Middle frontal gyrus (tissue), 1 donor: ENCODE measurements at regions not wholly inside any gene's neighbourhood (a gene's known extent, or its start where the extent isn't known, plus 50 kb on each side); places are given as distances from the start of the nearest gene placed in this dataset.
A peak's percentile ranks its signal among the peaks of the same experiment; 100 is the strongest.
"Not testable (repeated sequence)": the region's sequence is repeated elsewhere in the genome, so short reads cannot be mapped to it uniquely, and the experiment has no call there.

Source experiments
- DNase-seq: peaks from one replicate; pipeline ENCODE4 v3.0.0-alpha.2; 2015; ENCODE audit warnings: low spot score; ENCODE audit errors: extremely low spot score

DNA sequence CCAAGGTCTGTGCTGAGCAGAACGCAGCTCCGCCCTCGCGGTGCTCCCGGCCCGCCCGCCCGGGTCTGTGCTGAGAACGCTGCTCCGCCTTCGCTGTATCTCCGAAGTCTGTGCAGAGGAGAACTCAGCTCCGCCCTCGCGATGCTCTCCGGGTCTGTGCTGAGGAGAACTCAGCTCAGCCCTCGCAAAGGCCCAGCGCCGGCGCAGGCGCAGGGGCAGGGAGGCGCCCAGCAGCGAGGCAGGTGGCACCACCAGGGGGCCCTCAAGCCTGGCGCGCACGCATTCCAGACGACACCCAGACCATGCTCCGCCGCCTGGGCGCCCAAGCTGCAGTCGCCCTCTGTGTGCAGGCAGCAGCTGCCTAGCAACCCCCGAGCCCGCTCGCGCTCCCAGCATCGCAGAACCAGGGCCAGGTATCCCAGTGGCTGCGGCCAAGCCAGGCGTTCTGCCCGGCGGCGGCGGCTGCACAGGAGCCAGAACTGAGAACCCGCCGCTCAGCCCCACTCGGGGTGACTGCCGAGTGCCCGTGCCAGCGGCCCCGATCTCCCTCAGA is 672.1 kb upstream of the DEFB115 start:
- peak; percentile 6 for DNase-seq

DNA sequence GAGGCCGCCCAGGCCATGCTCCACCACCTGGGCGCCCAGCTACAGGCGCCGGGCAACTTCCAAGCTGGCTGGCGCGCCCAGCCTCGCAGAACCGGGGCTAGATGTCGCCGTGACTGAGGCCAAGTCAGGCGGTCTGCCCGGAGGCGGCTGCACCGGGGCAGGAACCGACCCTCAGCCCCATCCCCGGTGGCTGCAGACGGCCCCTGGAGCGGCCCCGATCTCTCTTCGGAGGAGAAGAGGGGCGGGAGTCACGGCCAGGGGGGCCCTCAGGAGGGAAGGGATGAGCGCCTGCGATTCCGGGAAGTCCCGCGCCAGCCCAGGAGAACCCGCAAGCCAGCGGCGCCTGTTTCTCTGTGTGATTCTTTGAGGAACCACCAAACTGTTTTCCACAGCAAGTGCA is 671.3 kb upstream of the DEFB115 start:
- DNase-seq, result not testable (repeated sequence)

DNA sequence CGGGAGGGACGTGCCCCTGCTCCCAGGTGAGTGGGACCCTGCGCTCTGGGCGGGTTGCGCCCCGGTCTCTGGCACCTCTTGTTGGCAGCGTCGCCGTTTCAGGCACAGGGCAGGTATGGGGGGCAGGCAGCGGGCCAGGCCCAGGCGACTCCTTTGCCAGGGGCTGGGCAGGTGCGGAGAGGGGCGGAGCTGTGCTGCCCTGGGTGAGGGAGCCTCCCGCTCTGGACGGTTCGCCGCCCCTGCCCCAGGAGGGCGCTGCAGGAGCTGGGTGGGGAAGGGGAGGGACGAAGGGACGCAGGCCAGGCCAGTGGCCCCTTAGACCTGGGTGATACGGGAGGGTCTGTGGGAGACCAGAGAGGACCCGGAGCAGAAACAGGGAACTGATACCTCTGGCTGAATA is 663.9 kb upstream of the DEFB115 start:
- no peak for DNase-seq

DNA sequence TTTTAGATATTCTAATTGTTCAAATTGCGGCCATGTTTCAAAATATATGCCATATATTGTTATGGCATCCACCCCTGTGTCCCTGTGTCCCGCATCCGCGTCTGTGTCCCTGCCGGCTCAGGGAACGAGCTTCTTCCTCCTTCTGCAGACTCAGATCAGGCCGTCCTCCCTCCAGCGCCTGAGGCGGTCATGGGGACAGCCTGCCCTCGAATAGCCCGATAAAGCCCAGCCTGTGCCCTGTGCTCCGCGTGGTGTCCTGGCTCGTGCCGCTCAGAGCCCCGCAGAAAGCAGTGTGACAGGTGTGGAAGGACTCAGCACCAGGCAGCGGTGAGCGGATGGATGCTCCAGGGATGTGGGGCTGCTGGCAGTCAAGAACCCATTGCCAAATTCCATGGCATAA is 663.4 kb upstream of the DEFB115 start:
- DNase-seq, result no peak

DNA sequence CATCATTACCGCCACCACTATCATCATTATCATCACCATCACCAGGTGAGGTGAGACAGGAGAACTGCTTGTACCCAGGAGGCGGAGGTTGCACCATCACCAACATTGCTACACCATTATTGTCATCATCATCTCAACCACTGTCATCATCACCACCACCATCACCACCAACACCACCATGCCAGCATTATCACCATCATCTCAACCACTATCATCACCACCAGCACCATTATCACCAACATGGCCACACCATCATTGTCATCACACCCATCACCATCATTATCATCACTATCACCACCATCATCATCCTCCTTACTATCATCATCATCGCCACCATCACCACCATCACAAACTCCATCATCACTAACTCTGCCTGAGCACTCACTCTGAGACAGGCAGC is 661.8 kb upstream of the DEFB115 start:
- DNase-seq, result no peak

DNA sequence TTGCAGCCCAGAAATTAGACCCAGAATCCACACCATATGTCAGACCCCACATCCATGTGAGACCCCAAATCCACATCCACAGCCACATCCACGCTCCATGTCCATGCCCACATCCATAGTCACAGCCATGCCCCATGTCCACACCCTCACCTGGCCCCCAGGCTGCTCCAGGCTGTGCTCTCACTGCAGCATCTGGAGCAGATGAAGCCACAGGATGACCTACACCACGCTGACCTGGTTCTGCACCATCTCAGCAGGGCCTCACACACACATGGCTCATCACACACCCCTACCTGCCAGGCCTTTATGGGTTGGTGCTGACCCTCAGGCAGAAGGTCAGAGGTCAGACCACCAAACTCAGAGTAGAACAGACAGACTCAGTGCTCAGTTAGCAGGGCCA is 660.0 kb upstream of the DEFB115 start:
- not testable (repeated sequence) for DNase-seq

DNA sequence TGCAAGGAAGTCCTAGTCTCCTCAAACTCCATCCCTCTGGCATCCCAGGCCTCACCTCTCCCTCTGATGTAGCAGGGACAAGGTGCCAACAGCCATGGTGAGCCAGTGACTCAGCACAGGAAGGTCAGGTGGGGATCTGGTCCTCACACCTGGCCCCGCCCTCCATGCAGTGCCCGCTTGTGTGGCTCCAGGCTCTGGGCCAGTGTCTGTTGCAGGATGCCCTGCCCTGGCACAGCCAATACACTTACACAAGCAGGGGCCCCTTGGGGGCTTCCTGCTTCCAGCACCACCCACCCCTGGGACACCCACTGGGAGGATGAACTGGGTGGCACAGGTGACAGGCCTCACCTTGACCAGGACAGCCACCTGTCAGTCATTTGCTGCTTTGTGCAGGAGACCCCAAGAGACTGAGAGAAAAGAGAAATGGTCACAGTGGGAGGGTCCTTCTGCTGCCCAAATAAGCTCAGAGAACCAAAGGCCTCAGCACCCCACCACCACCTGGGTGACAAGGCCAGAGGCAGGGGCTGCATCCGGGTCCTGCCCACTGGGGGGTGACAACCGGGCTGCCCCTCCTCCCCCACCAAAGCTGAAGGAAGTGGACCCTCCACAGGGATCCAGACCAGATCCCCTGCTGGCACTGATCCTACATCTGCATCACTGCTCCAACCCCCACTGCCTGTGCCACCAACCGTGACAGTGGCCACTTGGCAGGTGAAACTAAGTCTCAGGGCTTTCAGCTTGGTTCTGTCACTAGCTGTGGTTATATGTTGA is 658.8 kb upstream of the DEFB115 start:
- no peak for DNase-seq

DNA sequence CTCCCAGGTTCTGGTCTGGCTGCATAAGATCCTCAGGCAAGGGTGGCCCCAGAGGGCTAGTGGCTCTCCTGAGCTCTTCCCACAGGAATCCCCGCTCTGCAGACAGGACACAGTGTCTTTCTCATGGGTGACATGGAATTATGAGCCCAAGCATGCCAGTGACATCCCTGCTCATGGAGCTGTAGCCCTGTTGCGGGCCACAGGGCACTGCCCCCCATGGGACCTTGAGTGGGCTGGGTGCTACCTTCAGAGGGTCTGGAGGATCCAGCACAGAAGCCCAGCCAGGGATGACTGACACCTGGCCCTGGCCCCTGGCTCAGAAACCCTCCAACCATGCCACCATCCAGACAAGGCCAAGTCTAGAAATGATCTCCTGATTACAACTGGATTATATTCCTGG is 657.5 kb upstream of the DEFB115 start:
- no peak for DNase-seq

DNA sequence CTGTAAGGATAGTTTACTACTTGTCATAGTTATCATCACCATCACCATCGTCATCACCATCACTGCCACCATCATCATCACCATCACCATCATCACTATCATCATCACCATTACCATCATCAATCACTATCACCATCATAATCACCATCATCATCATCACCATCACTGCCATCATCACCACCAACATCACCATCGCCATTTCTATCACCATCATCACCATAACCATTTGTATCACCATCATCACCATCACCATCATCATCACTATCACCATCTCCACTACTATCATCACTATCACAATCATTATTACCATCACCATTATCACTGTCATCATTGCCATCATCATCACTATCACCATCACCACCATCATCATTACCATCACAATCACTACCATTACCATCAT is 655.5 kb upstream of the DEFB115 start:
- no peak for DNase-seq

DNA sequence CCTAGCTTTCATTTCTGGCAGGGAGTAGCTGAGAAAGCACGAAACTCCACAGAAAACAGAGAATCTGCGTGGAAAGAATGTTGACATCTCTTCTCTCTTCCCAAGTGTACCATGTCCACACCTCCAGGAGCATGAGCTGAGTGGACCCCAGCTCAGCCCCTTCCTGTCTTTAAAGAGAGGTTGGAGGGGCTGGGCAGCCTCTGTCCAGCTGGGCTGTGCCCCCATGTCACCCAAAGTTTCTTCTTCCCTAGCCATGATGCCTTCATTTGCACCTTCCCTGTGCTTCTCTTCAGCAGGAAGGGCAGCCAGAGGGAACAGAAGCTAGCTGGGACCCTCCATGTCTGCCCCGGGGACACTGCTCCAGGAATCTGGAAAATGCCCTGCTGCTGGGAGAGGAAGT is 655.0 kb upstream of the DEFB115 start:
- DNase-seq, result no peak

DNA sequence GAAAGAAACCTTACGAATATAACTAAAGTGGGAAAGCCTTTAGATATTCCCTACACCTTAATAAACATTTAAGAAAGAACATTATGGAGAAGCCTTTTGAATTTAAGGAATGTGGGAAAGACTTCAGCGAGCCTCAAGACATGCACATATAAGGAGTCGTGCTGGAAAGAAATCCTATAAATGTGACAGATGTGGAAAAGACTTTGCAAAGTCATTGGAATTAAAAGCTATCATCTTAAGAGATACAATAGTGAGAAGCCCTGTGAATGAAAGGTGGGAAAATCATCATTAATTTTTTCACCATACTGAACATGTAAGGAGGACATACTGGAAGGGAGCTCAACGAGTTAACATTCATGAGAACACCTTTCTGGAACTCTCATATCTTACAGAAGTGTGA is 650.5 kb upstream of the DEFB115 start:
- DNase-seq, result no peak

DNA sequence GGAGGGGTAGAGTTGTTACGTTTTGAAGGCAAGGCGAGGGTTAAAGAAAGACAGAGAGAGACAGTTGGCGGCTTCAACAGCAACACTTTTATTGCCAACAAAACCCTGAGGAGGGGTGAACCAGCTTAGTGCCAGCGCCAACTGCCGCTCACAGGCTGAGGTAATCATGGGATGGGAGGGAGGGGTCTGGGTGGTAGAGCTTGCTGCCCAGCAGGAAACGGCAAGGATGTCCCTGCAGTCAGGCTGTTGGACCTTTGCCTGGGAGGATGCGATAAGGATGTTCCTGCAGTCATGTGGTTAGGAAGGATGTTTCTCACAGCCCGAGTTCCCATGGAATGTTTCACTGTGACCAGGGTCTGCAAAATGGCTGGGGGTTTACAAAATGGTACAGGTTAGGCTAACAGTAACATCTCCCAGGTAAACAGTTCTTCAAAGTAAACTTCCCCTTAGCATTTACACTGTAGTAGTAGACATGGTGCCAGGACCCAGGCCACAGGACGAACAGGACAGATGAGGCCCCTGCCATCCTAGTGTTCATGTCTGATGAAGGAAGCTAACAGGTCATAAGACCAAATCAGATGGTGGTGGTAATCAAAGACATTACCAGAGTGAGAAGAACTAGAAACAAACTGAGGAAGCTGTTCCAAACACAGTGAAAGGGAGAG is 647.3 kb upstream of the DEFB115 start:
- no peak for DNase-seq

DNA sequence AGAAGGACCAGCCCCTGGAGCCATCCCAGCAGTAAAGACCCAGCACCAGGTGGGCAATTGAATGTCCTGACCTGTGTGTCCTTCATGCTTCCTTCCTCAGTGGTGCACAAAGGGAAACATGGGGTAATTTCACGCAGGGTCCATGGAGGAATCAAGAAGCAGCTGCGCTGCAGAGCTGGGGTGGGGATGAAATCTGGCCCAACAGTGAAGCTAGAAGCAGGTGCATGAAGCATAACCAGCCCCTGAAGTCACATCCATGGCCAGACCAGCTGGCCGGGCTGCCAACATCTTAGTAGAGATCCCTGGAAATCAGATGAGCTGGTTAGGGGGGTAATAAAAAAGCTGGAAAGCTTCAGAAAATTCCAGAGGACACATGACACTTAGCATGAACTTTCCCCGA is 646.7 kb upstream of the DEFB115 start:
- no peak for DNase-seq

DNA sequence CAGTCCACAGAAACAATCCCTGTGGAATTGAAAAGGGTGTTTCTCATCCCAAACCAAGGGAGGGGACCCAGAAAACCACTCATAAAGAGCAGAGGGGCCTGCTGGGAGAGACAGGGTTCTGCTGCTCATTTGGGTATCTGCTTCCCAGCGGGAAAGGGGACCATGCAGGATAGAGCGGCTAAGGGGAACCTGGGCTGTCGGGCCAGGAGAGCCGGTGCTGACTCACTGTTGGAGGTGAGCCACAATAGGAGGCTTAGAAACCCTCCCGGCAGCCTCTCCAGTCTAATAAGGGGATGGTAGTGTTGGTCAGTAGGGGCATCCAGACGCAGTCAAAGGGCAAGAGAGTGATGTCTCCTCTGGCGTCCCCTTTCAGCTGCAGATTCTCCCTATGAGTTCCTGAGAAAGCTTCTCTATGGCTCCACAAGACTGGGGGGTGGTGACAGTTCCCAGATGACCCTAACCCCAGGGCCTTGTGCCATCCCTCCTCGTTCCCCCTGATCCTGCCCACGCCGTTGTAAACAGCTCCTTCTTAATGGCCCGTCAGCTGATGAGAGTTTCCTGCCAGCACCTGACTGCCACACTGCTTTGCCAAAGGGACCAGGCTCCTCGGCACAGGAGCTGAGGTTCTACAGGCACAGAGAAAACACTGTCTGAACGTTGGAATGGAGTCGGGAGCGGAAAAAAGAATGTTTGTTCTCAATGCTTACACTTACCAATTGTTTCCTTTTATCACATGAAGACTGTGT is 646.1 kb upstream of the DEFB115 start:
- no peak for DNase-seq

DNA sequence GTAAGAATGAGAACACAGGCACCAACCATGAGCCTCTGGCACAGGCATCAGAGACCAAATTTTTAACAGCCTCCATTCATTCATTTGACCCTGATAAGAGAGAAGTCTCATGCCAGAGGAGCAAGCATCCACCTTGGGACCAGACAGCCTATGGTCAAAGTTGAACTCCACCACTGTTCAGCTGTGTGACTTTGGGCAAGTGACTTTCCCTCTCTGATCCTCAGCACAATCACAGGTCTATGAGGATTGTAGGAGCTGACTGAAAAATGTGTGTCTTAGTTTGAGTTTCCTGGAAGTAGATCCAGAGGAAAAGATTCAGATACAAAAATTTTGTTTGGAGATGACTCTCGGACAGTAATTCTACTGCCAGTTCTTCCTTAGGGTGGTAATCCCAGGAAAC is 645.1 kb upstream of the DEFB115 start:
- no peak for DNase-seq

DNA sequence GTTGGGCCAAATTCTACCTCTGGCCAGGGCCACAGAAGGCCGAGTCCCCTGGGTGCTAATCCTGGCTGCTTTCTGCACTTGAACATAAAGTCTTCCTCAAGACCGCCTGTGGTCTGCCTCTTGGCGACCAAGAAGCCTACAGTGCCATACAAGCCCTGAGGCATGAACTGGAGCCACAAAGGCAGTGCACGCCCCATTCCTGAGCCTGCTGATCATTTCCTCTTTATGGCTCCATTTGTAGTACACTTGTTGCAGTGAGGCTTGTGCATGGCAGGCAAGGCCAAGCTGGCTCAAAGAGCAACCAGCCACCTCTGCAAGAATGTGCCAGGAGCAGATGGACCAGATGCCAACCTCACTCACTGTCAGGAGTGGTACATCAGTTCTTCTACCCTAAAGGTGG is 636.1 kb upstream of the DEFB115 start:
- not testable (repeated sequence) for DNase-seq

DNA sequence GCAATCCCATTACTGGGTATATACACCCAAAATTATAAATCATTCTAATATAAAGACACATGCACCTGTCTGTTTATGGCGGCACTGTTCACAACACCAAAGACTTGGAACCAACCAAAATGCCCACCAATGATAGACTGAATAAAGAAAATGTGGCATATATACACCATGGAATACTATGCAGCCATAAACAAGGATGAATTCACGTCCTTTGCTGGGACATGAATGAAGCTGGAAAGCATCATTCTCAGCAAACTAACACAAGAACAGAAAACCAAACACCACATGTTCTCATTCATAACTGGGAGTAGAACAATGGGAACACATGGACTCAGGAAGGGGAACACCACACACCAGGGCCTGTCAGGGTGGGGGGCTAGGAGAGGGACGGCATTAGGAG is 633.2 kb upstream of the DEFB115 start:
- DNase-seq, result not testable (repeated sequence)

DNA sequence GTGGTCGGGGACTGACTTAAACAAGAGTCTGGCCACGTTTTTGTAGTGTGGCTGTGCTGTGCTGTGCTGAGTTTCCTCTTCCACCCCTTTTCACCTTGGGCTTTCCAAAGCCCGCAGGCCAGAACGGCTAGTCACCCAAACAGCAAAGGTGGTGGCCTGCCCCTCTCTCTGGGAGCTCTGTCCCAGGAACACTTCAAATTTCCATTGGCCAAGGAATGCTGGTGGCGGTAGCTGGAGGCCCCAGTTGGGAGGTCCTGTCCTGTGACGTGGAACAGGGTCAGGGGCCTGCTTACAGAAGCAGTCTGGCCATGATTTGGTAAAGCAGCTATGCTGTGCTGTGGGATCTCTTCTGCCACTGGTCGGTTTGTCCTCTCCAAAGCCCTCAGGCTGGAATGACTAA is 628.1 kb upstream of the DEFB115 start:
- DNase-seq, result not testable (repeated sequence)

DNA sequence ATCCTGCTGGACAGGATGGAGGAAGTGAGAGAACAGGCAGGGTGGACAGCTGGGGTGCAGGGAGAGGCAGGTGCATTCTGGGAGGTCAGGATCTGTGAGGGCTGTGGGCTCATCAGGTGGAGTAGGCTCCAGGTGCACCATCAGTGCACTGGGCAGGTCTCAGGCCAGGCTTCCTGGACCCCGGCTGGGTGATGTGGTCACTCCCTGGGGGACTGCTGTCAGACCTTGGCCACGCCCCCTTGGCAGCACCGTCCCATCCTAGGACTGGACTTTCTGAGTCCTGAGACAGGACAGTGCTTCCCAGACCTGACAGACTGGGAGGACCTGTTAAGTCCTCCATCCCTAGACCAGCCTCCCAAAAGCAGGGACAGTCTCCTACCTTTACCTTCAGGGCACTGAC is 626.7 kb upstream of the DEFB115 start:
- DNase-seq, result no peak

DNA sequence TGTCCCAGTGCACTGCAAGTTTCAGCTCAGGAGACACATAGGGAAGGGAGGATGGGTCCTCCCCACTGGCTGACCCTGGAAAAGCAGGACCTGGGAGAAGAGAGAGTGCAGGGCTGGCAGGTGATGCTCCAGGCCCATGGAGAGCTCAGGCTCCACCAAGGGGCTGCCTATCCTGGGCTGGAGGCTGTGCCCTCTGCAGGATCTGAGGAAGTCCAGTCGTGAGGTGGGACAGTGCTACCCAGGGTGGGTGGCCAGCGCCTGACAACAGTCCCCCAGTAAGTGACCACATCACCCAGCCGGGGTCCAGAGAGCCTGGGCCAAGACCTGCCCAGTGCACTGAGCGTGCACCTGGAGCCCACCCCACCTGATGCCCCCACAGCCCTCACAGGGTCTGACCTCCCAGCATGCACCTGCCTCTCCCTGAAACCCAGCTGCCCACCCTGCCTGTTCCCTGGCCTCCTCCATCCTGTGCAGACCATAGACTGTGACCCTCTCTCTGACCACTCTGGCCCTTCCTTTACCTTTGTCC is 626.1 kb upstream of the DEFB115 start:
- DNase-seq, result not testable (repeated sequence)

DNA sequence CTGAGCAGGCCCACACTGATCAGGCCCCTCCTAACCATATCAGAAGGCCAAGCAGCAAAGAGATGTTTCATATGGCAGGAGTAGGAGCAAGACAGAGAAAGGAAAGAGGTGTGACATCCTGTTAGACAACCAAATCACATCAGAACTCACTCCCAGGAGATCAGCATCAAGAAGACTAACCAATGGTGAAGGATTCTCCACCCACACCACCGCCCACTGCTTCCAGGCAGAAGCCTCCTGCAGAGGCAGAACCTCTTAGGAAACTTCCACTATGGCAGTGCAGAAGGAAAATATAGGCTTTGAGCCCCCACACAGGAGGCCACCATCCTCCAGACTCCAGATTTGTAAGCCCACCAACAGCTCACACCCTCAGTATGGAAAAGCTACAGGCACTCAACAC is 624.7 kb upstream of the DEFB115 start:
- not testable (repeated sequence) for DNase-seq

DNA sequence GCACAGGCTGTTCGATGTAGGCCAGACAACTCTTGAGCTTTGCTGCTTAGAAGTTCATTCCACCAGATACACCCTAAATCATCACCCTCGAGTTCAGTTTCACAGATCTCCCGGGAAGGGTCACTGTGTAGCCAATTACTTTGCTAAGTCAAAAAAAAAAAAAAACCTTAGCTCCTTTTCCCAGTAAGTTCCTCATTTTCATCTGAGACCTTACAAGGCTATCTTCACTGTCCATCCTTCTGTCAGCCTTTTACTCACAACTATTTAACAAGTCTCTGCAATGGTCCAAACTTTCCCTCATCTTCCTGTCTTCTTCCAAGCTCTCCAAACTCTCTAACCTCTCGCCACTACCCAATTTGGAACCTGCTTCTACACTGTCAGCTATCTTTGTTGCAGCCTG is 615.9 kb upstream of the DEFB115 start:
- not testable (repeated sequence) for DNase-seq
